ENCODE measurements at regions not wholly inside any gene's neighbourhood (a gene's known extent, or its start where the extent isn't known, plus 50 kb on each side); places are given as distances from the start of the nearest gene placed in this dataset.

- no peak overlapping the region for H3K4me3 ChIP-seq (ENCODE audit: low read depth, low read length)
- TF ChIP-seq CTCF (IDR thresholded peaks at IDR 0.05; ENCODE audit: low read depth, low read length, missing control alignments): no peak
- DNase-seq (ENCODE audit: low read depth): no peak
These were observed 305.3 kb upstream of the DAB1 start for GRCh38 chr1:57729181-57729580.

GRCh38 chr1:57727121-57727520 is 303.3 kb upstream of the DAB1 start:
- no peak overlapping the region for H3K4me3 ChIP-seq (ENCODE audit: low read depth, low read length)
- TF ChIP-seq CTCF (IDR thresholded peaks at IDR 0.05; ENCODE audit: low read depth, low read length, missing control alignments): no peak
- DNase-seq (ENCODE audit: low read depth): no peak

GRCh38 chr1:57725318-57725717 is 301.5 kb upstream of the DAB1 start:
- no peak overlapping the region for H3K4me3 ChIP-seq (ENCODE audit: low read depth, low read length)
- no peak for DNase-seq (ENCODE audit: low read depth)
- no peak for TF ChIP-seq CTCF (IDR thresholded peaks at IDR 0.05; ENCODE audit: low read depth, low read length, missing control alignments)

GRCh38 chr1:57724535-57724934 is 300.7 kb upstream of the DAB1 start:
- no peak overlapping the region for H3K4me3 ChIP-seq (ENCODE audit: low read depth, low read length)
- DNase-seq (ENCODE audit: low read depth): no peak
- TF ChIP-seq CTCF (IDR thresholded peaks at IDR 0.05; ENCODE audit: low read depth, low read length, missing control alignments): no peak

- TF ChIP-seq CTCF (IDR thresholded peaks at IDR 0.05; ENCODE audit: low read depth, low read length, missing control alignments): no peak
- no peak for DNase-seq (ENCODE audit: low read depth)
- H3K4me3 ChIP-seq (ENCODE audit: low read depth, low read length): no peak overlapping the region
These were observed 298.6 kb upstream of the DAB1 start for GRCh38 chr1:57722285-57722978.

- no peak overlapping the region for H3K4me3 ChIP-seq (ENCODE audit: low read depth, low read length)
- DNase-seq (ENCODE audit: low read depth): no peak
- no peak for TF ChIP-seq CTCF (IDR thresholded peaks at IDR 0.05; ENCODE audit: low read depth, low read length, missing control alignments)
These were observed 297.1 kb upstream of the DAB1 start for GRCh38 chr1:57721001-57721400.

- no peak for DNase-seq (ENCODE audit: low read depth)
- no peak for TF ChIP-seq CTCF (IDR thresholded peaks at IDR 0.05; ENCODE audit: low read depth, low read length, missing control alignments)
- no peak overlapping the region for H3K4me3 ChIP-seq (ENCODE audit: low read depth, low read length)
These were observed 295.4 kb upstream of the DAB1 start for GRCh38 chr1:57719274-57719673.

Measured in GM12864 (cell line).